ENCODE measurements at regions not wholly inside any gene's neighbourhood (a gene's known extent, or its start where the extent isn't known, plus 50 kb on each side); places are given as distances from the start of the nearest gene placed in this dataset.

DNA sequence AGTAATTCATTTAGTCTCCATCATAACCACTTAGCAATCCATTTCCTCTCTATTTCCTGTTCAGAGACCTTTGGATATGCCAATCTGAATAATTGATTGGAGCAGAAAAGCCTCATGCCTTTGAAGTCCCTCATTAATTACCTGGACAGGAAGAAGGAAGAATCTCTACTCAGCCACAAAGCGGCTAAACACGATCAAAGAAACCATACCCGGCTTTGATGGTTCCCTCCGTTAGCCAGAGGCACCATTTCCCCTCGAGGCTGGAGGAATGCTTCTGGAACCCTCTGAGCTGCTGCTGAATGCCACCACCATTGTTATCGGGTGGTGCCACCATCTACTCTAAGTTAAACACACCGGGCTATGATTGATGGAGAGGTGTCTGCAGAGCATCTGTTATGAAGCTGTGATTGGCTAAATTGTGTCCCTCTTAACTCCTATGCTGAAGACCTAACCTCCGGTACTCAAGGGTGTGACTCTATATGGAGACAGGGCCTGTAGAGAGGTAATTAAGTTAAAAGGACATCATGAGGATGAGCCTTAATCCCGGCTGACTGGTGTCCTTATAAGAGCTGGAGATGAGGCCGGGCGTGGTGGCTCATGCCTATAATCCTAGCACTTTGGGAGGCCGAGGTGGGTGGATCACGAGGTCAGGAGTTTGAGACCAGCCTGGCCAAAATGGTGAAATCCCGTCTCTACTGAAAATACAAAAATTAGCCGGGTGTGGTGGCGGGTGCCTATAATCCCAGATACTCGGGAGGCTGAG, 168.6 kb downstream of the CTTN start:
- TF ChIP-seq RCOR1 (IDR thresholded peaks at IDR 0.05; ENCODE audit: low read length): no peak
- TF ChIP-seq TCF12 (IDR thresholded peaks at IDR 0.05): no peak
- TF ChIP-seq, protein P1, sequence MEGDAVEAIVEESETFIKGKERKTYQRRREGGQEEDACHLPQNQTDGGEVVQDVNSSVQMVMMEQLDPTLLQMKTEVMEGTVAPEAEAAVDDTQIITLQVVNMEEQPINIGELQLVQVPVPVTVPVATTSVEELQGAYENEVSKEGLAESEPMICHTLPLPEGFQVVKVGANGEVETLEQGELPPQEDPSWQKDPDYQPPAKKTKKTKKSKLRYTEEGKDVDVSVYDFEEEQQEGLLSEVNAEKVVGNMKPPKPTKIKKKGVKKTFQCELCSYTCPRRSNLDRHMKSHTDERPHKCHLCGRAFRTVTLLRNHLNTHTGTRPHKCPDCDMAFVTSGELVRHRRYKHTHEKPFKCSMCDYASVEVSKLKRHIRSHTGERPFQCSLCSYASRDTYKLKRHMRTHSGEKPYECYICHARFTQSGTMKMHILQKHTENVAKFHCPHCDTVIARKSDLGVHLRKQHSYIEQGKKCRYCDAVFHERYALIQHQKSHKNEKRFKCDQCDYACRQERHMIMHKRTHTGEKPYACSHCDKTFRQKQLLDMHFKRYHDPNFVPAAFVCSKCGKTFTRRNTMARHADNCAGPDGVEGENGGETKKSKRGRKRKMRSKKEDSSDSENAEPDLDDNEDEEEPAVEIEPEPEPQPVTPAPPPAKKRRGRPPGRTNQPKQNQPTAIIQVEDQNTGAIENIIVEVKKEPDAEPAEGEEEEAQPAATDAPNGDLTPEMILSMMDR (IDR thresholded peaks at IDR 0.05): no peak
- TF ChIP-seq POLR2AphosphoS5 (IDR thresholded peaks at IDR 0.05; ENCODE audit: low read depth, low read length): no peak
- no peak for TF ChIP-seq JUND (IDR thresholded peaks at IDR 0.05)
- no peak for TF ChIP-seq RXRA (IDR thresholded peaks at IDR 0.05; ENCODE audit: borderline replicate concordance, low read depth)
- TF ChIP-seq RAD21 (IDR thresholded peaks at IDR 0.05; ENCODE audit: low read length): no peak
- no peak for TF ChIP-seq MEF2A (IDR thresholded peaks at IDR 0.05; ENCODE audit: borderline replicate concordance, low read depth)
- TF ChIP-seq, protein P2, sequence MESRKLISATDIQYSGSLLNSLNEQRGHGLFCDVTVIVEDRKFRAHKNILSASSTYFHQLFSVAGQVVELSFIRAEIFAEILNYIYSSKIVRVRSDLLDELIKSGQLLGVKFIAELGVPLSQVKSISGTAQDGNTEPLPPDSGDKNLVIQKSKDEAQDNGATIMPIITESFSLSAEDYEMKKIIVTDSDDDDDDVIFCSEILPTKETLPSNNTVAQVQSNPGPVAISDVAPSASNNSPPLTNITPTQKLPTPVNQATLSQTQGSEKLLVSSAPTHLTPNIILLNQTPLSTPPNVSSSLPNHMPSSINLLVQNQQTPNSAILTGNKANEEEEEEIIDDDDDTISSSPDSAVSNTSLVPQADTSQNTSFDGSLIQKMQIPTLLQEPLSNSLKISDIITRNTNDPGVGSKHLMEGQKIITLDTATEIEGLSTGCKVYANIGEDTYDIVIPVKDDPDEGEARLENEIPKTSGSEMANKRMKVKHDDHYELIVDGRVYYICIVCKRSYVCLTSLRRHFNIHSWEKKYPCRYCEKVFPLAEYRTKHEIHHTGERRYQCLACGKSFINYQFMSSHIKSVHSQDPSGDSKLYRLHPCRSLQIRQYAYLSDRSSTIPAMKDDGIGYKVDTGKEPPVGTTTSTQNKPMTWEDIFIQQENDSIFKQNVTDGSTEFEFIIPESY (IDR thresholded peaks at IDR 0.05; ENCODE audit: borderline replicate concordance, low read depth): no peak
- no peak for TF ChIP-seq EP300 (IDR thresholded peaks at IDR 0.05; ENCODE audit: borderline replicate concordance in 1 of 2, low read depth in 1 of 2, low read length in 1 of 2)

Measured in SK-N-SH (cell line).